ENCODE measurements at regions not wholly inside any gene's neighbourhood (a gene's known extent, or its start where the extent isn't known, plus 50 kb on each side); places are given as distances from the start of the nearest gene placed in this dataset.
"Not testable (repeated sequence)": the region's sequence is repeated elsewhere in the genome, so short reads cannot be mapped to it uniquely, and the experiment has no call there.

DNA sequence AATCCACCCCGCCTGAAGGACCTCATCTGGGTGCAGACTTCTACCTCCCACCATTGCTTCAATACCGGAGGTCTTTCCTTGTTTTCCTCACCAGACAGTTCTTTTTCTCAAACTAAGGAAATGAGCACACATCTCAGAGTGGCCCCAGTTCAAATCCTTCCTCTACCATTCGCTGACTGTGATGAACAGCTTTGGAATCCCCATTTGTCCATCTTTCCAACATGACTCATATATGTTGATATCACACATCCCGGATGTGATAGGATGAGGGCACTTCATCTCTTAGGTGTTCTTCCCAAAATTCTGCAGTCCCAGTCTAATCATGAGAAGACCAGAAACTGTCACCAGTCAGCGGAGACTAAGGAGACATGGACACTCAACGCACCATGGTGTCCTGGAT, 67.9 kb upstream of the SMURF2 start:
- TF ChIP-seq, protein P1, sequence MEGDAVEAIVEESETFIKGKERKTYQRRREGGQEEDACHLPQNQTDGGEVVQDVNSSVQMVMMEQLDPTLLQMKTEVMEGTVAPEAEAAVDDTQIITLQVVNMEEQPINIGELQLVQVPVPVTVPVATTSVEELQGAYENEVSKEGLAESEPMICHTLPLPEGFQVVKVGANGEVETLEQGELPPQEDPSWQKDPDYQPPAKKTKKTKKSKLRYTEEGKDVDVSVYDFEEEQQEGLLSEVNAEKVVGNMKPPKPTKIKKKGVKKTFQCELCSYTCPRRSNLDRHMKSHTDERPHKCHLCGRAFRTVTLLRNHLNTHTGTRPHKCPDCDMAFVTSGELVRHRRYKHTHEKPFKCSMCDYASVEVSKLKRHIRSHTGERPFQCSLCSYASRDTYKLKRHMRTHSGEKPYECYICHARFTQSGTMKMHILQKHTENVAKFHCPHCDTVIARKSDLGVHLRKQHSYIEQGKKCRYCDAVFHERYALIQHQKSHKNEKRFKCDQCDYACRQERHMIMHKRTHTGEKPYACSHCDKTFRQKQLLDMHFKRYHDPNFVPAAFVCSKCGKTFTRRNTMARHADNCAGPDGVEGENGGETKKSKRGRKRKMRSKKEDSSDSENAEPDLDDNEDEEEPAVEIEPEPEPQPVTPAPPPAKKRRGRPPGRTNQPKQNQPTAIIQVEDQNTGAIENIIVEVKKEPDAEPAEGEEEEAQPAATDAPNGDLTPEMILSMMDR (IDR thresholded peaks at IDR 0.05), result not testable (repeated sequence)
- TF ChIP-seq POLR2A, POLR2AphosphoS5 (IDR thresholded peaks at IDR 0.05): not testable (repeated sequence)

Data from gastroesophageal sphincter (tissue), 3 donors.